GM20000 (cell line): ENCODE measurements at regions not wholly inside any gene's neighbourhood (a gene's known extent, or its start where the extent isn't known, plus 50 kb on each side); places are given as distances from the start of the nearest gene placed in this dataset.

Experiments used
- DNase-seq: peaks from one replicate; pipeline ENCODE4 v3.0.0; 2012; ENCODE audit warnings: low spot score
- CTCF ChIP-seq: IDR thresholded peaks from 2 replicates; pipeline ENCODE4 v1.5.1; 2012; ENCODE audit warnings: mild to moderate bottlenecking, control low read depth; ENCODE audit errors: extremely low read depth, missing control alignments

- no peak for TF ChIP-seq CTCF
Observed at GRCh38 chr6:27088068-27088467, 159.4 kb upstream of the PRSS16 start.

GRCh38 chr6:27091661-27092315, 155.7 kb upstream of the PRSS16 start:
- peak; percentile 57 for DNase-seq
- TF ChIP-seq CTCF = no peak

More at GRCh38 chr6:27088068-27088467, 159.4 kb upstream of the PRSS16 start:
- DNase-seq = no peak

- TF ChIP-seq CTCF = no peak
- DNase-seq = no peak
Observed at GRCh38 chr6:27092316-27092692, 155.2 kb upstream of the PRSS16 start.

GRCh38 chr6:27095914-27096313, 151.6 kb upstream of the PRSS16 start:
- TF ChIP-seq CTCF = no peak
- DNase-seq = no peak

- no peak for TF ChIP-seq CTCF
- peak; percentile 46 for DNase-seq
Observed at GRCh38 chr6:27096834-27097511, 150.5 kb upstream of the PRSS16 start.

- TF ChIP-seq CTCF = no peak
- DNase-seq = no peak
Observed at GRCh38 chr6:27098956-27099355, 148.5 kb upstream of the PRSS16 start.

GRCh38 chr6:27100921-27101320, 146.6 kb upstream of the PRSS16 start:
- no peak for DNase-seq
- TF ChIP-seq CTCF = no peak
